Myocyte (in vitro differentiated cells): ENCODE measurements at regions not wholly inside any gene's neighbourhood (a gene's known extent, or its start where the extent isn't known, plus 50 kb on each side); places are given as distances from the start of the nearest gene placed in this dataset.
A peak's percentile ranks its signal among the peaks of the same experiment; 100 is the strongest.

ENCODE experiments used
- DNase-seq: peaks from one replicate; pipeline ENCODE4 v3.0.0-alpha.2; 2012; ENCODE audit warnings: low read depth

DNA sequence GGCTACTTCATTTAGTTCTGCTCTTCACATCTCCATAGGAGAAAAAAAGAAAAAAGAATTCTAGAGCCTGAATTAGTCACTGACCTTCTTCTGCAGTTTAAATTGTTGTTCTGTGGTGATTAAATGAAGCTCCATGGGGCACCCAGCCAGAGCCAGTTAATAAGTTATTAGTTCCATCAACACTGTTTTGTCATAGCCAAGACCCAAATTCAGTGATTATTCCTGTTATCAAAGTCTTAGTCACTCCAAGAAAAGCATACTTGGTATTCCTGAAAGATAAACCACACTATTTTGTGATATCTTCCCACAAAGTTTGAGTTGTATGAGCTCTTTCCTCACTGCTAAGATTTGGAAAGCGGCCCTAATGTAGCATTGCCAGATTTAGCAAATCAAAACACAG, 134.8 kb upstream of the RGMB start:
- peak; percentile 19 for DNase-seq

GRCh38 chr5:98639274-98639673, 134.2 kb upstream of the RGMB start:
- DNase-seq, result no peak

GRCh38 chr5:98641671-98642070, 131.8 kb upstream of the RGMB start:
- no peak for DNase-seq

- no peak for DNase-seq
Measured at GRCh38 chr5:98643569-98643968, 129.9 kb upstream of the RGMB start.

- DNase-seq, result no peak
Measured at GRCh38 chr5:98651715-98652114, 121.7 kb upstream of the RGMB start.

- peak; percentile 48 for DNase-seq
Measured at GRCh38 chr5:98656125-98656795, 117.2 kb upstream of the RGMB start.

GRCh38 chr5:98656796-98657195, 116.7 kb upstream of the RGMB start:
- no peak for DNase-seq

- no peak for DNase-seq
Measured at GRCh38 chr5:98657559-98657958, 115.9 kb upstream of the RGMB start.

GRCh38 chr5:98663521-98663920, 109.9 kb upstream of the RGMB start:
- peak; percentile 25 for DNase-seq

- DNase-seq, result no peak
Measured at GRCh38 chr5:98664736-98665135, 108.7 kb upstream of the RGMB start.

GRCh38 chr5:98679963-98680362, 93.5 kb upstream of the RGMB start:
- DNase-seq, result peak; percentile 63

DNA sequence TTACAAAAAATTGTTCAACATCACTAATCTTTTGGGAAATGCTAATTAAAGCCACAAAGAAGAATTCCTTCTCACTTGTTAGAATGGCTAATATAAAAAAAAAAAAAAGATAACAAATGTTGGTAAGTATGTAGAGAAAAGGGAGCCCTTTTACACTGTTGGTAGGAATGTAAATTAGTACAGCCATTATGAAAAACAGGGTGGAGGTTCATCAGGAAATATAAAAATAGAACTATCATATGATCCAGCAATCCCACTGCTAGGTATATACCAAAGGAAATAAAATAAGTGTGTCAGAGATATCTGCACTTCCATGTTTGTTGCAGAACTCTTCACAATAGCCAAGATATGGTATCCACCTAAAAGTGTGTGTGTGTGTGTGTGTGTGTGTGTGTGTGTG, 83.5 kb upstream of the RGMB start:
- no peak for DNase-seq

DNA sequence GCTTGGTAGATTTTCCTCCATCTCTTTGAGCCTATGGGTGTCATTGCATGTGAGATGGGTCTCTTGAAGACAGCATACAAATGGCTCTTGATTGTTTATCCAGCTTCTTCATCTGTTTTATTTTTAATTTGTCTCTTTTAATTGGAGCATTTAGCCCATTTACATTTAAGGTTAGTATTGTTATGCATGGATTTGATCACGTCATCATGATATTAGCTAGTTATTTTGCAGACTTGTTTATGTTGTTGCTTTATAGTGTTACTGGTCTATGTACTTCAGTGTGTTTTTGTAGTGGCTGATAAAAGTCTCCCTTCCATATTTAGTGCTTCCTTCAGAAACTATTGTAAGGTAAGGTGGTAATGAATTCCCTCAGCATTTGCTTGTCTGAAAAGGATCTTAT, 78.6 kb upstream of the RGMB start:
- no peak for DNase-seq

- no peak for DNase-seq
Measured at GRCh38 chr5:98698359-98698758, 75.1 kb upstream of the RGMB start.

DNA sequence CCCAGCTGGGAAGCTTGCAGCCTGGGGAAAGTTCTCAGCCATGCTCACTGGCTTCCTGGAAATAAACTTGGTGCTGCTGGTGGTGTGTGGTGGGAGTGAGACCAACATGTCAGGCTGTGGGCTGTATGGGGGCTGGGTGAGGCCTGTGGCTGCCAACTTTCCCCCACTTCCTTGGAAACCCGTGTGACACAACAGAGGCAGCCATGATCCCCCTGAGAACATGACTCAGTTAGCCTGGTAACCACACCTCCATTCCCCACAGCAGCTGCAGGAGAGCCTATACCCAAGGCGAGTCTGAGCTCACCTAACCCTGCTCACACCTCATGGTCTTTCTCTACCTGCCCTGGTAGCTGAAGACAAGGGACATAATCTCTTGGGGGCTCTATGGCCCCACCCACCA, 72.7 kb upstream of the RGMB start:
- DNase-seq, result peak; percentile 62

DNA sequence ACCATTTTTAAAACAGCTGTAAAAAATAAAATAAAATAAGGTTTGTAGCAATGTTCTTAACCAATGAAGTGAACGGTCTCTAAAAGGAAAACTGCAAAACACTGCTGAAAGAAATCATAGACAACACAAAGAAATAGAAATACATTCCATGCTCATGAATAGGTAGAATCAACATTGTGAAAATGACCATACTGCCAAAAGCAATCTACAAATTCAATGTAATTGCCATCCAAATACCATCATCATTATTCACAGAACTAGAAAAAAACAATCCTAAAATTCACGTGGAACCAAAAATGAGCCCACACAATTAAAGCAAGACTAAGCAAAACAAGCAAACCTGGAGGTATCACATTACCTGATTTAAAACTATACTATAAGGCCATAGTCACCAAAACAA, 67.6 kb upstream of the RGMB start:
- DNase-seq, result no peak

GRCh38 chr5:98709681-98710080, 63.8 kb upstream of the RGMB start:
- no peak for DNase-seq

DNA sequence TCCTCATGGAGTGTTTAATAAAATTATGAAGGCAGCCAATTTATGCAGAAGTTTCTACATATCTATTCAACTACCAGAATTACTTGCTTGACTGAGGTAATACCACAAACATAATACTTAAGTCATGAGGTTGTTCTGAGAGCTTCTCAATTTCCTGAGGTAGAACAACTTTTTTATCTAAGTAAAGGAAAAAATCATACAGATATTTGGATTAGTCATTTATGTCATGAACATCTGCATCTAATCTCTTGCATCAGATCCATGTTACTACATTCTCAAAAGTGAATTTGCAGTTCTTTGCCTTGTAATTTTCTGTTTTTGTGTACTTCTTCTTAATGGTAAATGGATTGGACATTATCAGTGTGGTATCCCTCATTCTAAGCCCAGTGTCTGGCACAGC, 60.4 kb upstream of the RGMB start:
- no peak for DNase-seq

DNA sequence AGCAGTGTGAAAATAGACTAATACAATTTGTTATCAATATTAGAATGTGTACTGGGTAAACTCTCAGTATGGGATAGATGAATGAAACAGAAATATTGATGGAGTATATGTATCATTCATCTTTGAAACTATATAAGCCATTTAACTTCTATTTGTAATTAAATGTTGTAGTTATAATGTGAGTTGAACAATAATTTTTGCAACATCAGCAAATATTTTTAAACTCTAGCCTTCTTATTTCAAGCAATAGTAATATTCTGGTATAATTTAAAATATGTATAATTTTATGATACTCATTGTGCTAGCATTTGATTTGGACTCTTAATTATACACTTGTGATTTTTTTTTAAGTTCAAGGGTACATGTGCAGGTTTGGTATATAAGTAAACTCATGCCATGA, 59.6 kb upstream of the RGMB start:
- DNase-seq, result no peak

- DNase-seq, result no peak
Measured at GRCh38 chr5:98714710-98715288, 58.7 kb upstream of the RGMB start.

GRCh38 chr5:98721231-98721928, 52.1 kb upstream of the RGMB start:
- DNase-seq, result peak; percentile 17

DNA sequence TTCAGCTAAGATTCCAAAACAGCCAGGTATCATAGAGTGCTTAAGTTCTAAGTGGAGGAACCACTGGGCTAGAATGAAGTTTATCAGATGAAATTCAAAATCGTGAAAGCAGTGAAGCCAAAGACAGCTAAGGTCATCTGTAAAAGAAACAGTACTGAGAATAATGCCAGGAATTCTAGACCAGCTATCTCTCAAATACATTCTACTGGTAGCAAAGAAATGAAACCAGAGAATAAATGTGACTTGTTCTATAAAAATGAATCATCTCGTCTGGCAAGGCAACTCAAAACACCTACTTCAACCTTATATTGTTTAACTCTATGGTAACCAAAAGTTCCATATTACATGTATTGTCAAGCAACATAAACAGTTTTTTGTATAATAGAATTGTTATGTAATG, 51.3 kb upstream of the RGMB start:
- peak; percentile 10 for DNase-seq

GRCh38 chr5:98723061-98723460, 50.4 kb upstream of the RGMB start:
- DNase-seq, result peak; percentile 24
